PC-3 (cell line): ENCODE measurements at regions not wholly inside any gene's neighbourhood (a gene's known extent, or its start where the extent isn't known, plus 50 kb on each side); places are given as distances from the start of the nearest gene placed in this dataset.

ENCODE experiments used
- CTCF ChIP-seq: fragments of 300-600 bp; sonication (generic); conservative IDR thresholded peaks from 2 replicates; pipeline ENCODE4 v1.5.1; 2017; ENCODE audit warnings: antibody characterized with exemption, low read depth, mild to moderate bottlenecking, low read length
- EZH2 ChIP-seq: fragments of 300-600 bp; sonication (generic); IDR thresholded peaks from one replicate; pipeline ENCODE4 v1.6.1; 2017; ENCODE audit warnings: antibody characterized with exemption, mild to moderate bottlenecking, low read length; ENCODE audit not compliant: unreplicated experiment
- EZH2phosphoT487 ChIP-seq: fragments of 300-600 bp; sonication (generic); IDR thresholded peaks from 2 replicates; pipeline ENCODE4 v1.6.1; 2018; ENCODE audit warnings: mild to moderate bottlenecking, antibody characterized with exemption, low read length, borderline replicate concordance

GRCh38 chr18:73043611-73044010 is 175.8 kb upstream of the NETO1 start:
- TF ChIP-seq CTCF = no peak
- no peak for TF ChIP-seq EZH2
- no peak for TF ChIP-seq EZH2phosphoT487
